DOHH2 (cell line): ENCODE measurements at regions not wholly inside any gene's neighbourhood (a gene's known extent, or its start where the extent isn't known, plus 50 kb on each side); places are given as distances from the start of the nearest gene placed in this dataset.

Experiments
- CTCF ChIP-seq: fragments of 200-600 bp; sonication (generic); IDR thresholded peaks from one replicate; pipeline ENCODE4 v1.5.1; 2014; ENCODE audit warnings: antibody characterized with exemption, mild to moderate bottlenecking, low read depth, low read length; ENCODE audit not compliant: poor library complexity, severe bottlenecking
- EZH2phosphoT487 ChIP-seq: fragments of 200-600 bp; sonication (generic); IDR thresholded peaks from 2 replicates; pipeline ENCODE4 v1.6.1; 2017; ENCODE audit warnings: borderline replicate concordance, mild to moderate bottlenecking, antibody characterized with exemption, low read length, moderate library complexity, mixed read lengths

DNA sequence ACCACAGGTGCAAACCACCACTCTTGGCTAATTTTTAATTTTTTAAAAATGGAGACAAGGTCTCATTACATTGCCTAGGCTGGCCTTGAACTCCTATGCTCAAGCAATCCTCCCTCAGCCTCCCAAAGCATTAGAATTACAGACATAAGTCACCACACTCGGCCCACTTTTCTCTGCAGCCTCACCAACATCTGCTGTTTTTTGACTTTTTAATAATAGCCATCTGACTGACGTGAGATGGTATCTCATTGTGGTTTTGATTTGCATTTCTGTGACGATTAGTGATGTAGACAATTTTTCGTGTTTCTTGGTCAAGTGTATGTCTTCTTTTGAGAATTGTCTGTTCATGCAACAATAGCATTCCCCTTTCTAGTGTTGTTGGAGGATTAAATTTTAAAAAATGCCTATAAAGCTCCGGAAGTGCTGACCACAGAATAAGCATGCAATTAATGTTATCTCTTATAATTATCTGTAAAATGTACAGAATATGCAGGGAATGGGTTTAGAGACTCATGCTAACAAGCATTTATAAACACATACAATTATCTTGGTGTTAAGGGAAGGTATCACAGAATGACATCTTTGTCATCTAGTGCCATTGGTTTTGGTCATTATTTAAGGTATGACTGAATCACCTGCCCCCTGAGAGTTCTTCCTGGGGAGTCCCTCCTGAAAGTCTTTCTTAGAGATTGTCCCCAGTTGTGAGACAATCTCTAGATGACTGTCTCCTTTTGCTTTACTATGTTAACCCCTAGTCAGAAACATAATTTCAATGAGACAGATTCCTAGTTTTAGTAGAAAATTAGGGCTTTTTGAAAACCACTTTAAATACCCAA lies 118.5 kb upstream of the SERTM1 start:
- TF ChIP-seq CTCF = no peak
- TF ChIP-seq EZH2phosphoT487 = no peak
